ENCODE measurements at regions not wholly inside any gene's neighbourhood (a gene's known extent, or its start where the extent isn't known, plus 50 kb on each side); places are given as distances from the start of the nearest gene placed in this dataset.
"Not testable (repeated sequence)": the region's sequence is repeated elsewhere in the genome, so short reads cannot be mapped to it uniquely, and the experiment has no call there.

- DNase-seq (ENCODE audit: low read depth) = no peak
Observed at GRCh38 chr15:98524838-98525660, 123.3 kb upstream of the IGF1R start.

GRCh38 chr15:98525661-98526001 is 122.7 kb upstream of the IGF1R start:
- DNase-seq (ENCODE audit: low read depth) = no peak

GRCh38 chr15:98526094-98526493 is 122.2 kb upstream of the IGF1R start:
- DNase-seq (ENCODE audit: low read depth) = no peak

GRCh38 chr15:98528046-98528725 is 120.2 kb upstream of the IGF1R start:
- DNase-seq (ENCODE audit: low read depth) = no peak

GRCh38 chr15:98529205-98530145 is 118.9 kb upstream of the IGF1R start:
- DNase-seq (ENCODE audit: low read depth) = no peak

- peak; percentile 34 for DNase-seq (ENCODE audit: low read depth)
Observed at GRCh38 chr15:98530570-98530969, 117.8 kb upstream of the IGF1R start.

GRCh38 chr15:98532063-98532462 is 116.3 kb upstream of the IGF1R start:
- no peak for DNase-seq (ENCODE audit: low read depth)

- no peak for DNase-seq (ENCODE audit: low read depth)
Observed at GRCh38 chr15:98536976-98537375, 111.4 kb upstream of the IGF1R start.

- no peak for DNase-seq (ENCODE audit: low read depth)
Observed at GRCh38 chr15:98537516-98538060, 110.8 kb upstream of the IGF1R start.

GRCh38 chr15:98541519-98541918 is 106.8 kb upstream of the IGF1R start:
- no peak for DNase-seq (ENCODE audit: low read depth)

GRCh38 chr15:98543237-98543636 is 105.1 kb upstream of the IGF1R start:
- DNase-seq (ENCODE audit: low read depth) = no peak

GRCh38 chr15:98546329-98546728 is 102.0 kb upstream of the IGF1R start:
- no peak for DNase-seq (ENCODE audit: low read depth)

GRCh38 chr15:98547275-98547674 is 101.1 kb upstream of the IGF1R start:
- no peak for DNase-seq (ENCODE audit: low read depth)

GRCh38 chr15:98547741-98548138 is 100.6 kb upstream of the IGF1R start:
- no peak for DNase-seq (ENCODE audit: low read depth)

- peak; percentile 57 for DNase-seq (ENCODE audit: low read depth)
Observed at GRCh38 chr15:98548139-98548971, 100.0 kb upstream of the IGF1R start.

- no peak for DNase-seq (ENCODE audit: low read depth)
Observed at GRCh38 chr15:98549003-98549402, 99.3 kb upstream of the IGF1R start.

- no peak for DNase-seq (ENCODE audit: low read depth)
Observed at GRCh38 chr15:98549741-98550140, 98.6 kb upstream of the IGF1R start.

- DNase-seq (ENCODE audit: low read depth) = not testable (repeated sequence)
Observed at GRCh38 chr15:98550363-98550762, 98.0 kb upstream of the IGF1R start.

GRCh38 chr15:98551936-98552562 is 96.3 kb upstream of the IGF1R start:
- DNase-seq (ENCODE audit: low read depth) = no peak

- DNase-seq (ENCODE audit: low read depth) = no peak
Observed at GRCh38 chr15:98554272-98555172, 93.8 kb upstream of the IGF1R start.
